Mucosa of descending colon (tissue), 3 donors: ENCODE measurements at regions not wholly inside any gene's neighbourhood (a gene's known extent, or its start where the extent isn't known, plus 50 kb on each side); places are given as distances from the start of the nearest gene placed in this dataset.
A peak's percentile ranks its signal among the peaks of the same experiment; 100 is the strongest.

ENCODE experiments used
- ATAC-seq: fragments of 200-7000 bp; cut with Tn5 transposase; one replicate; pipeline ENCODE4 v1.9.1; 2020; ENCODE audit warnings: mild to moderate bottlenecking, moderate library complexity
- DNase-seq, 3 donors: peaks; one replicate each; pipeline ENCODE4 v3.0.0-alpha.2; 2020
- H3K36me3 ChIP-seq: fragments of 200-600 bp; one replicate; pipeline ENCODE4 v1.8.0; 2021; ENCODE audit warnings: low read depth, mild to moderate bottlenecking
- H3K4me1 ChIP-seq: fragments of 200-600 bp; one replicate; pipeline ENCODE4 v1.8.0; 2021; ENCODE audit warnings: low read depth, mild to moderate bottlenecking
- H3K4me3 ChIP-seq: fragments of 200-600 bp; one replicate; pipeline ENCODE4 v1.8.0; 2021; ENCODE audit warnings: mild to moderate bottlenecking
- H3K9me3 ChIP-seq: fragments of 200-600 bp; one replicate; pipeline ENCODE4 v1.8.0; 2021; ENCODE audit warnings: mild to moderate bottlenecking
- CTCF ChIP-seq: fragments of 200-600 bp; IDR thresholded peaks from one replicate; pipeline ENCODE4 v1.8.0; 2022; ENCODE audit warnings: antibody characterized with exemption, mild to moderate bottlenecking
- intact Hi-C, 2 donors: fragments of 100-400 bp; cut with DNase I in 1 of 2; cut with micrococcal nuclease in 1 of 2; formaldehyde crosslinking; loops; one replicate each; pipeline versions ENCODE4 v1.11.0 to v1.11.1; 2022; cut with DNase I, micrococcal nuclease
- donor health status: DM: no; HTN: no; CAD: no; lungs with moderate emphysema.
- donor health status: DM: no; HTN: no; CAD: no.
- donor health status: DM: no; HTN: yes; CAD: no.

- no peaks in the 10 kb centered on the region for H3K9me3 ChIP-seq
- H3K4me3 ChIP-seq = no peak overlapping the region
- DNase-seq = no peak
- no peaks in the 10 kb centered on the region for H3K4me1 ChIP-seq
- intact Hi-C loops = no loop called here
- ATAC-seq = peak; percentile 31
- no peaks in the 10 kb centered on the region for H3K36me3 ChIP-seq
- no peak for TF ChIP-seq CTCF
Observed at GRCh38 chr10:4733150-4733842, 92.7 kb upstream of the AKR1E2 start.

- H3K4me1 ChIP-seq = no peaks in the 10 kb centered on the region
- intact Hi-C loops = no loop called here
- no peak overlapping the region for H3K4me3 ChIP-seq
- no peak for DNase-seq
- no peak for ATAC-seq
- no peak for TF ChIP-seq CTCF
- no peaks in the 10 kb centered on the region for H3K9me3 ChIP-seq
- H3K36me3 ChIP-seq = no peaks in the 10 kb centered on the region
Observed at GRCh38 chr10:4730998-4731397, 95.0 kb upstream of the AKR1E2 start.

DNA sequence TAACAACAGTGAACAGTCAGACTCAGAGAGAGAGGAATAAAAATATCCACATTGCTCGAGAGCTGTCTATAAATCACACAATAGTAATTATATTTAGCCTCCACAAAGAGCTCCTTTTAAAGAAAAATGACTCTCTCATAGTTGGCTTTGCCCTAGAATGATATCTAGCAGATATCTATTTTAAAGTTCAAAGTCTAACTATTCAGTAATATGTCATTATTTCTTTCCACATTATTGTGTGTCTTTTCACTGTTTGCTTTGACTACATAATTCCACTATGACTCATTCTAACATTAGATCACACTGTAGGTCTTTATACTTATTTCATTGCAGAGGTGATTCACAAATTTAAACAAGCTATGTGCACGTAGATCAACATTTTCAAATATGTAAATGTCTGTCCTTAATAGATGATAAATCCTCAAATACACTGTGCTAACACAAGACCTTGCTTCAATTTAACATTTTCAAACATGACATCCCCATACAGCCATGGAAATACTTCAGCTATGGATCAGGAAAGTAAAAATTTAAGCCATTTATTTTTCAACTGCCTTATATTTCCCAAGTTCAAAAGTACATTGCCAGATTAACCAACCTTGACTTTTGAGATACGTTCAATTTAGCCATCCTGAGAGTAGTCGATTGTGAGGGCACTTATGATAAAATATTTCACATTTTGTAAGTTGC lies 99.9 kb upstream of the AKR1E2 start:
- no peaks in the 10 kb centered on the region for H3K36me3 ChIP-seq
- H3K4me3 ChIP-seq = no peak overlapping the region
- no peaks in the 10 kb centered on the region for H3K9me3 ChIP-seq
- no peaks in the 10 kb centered on the region for H3K4me1 ChIP-seq
- DNase-seq = no peak
- intact Hi-C loops = no loop called here
- ATAC-seq = peak; percentile 85
- TF ChIP-seq CTCF = no peak

- DNase-seq (no peak), ATAC-seq (no peak)
- intact Hi-C loops = no loop called here
- H3K36me3 ChIP-seq = no peaks in the 10 kb centered on the region
- H3K4me3 ChIP-seq = no peak overlapping the region
- no peaks in the 10 kb centered on the region for H3K4me1 ChIP-seq
- no peak for TF ChIP-seq CTCF
- H3K9me3 ChIP-seq = no peaks in the 10 kb centered on the region
Observed at GRCh38 chr10:4723860-4724259, 102.1 kb upstream of the AKR1E2 start.

GRCh38 chr10:4721999-4722753 lies 103.8 kb upstream of the AKR1E2 start:
- no peak for TF ChIP-seq CTCF
- H3K4me1 ChIP-seq = no peaks in the 10 kb centered on the region
- no peaks in the 10 kb centered on the region for H3K9me3 ChIP-seq
- no peak for ATAC-seq
- H3K36me3 ChIP-seq = no peaks in the 10 kb centered on the region
- DNase-seq = no peak
- H3K4me3 ChIP-seq = no peak overlapping the region
- intact Hi-C loops = no loop called here
